GM19397 (cell line): ENCODE measurements at regions not wholly inside any gene's neighbourhood (a gene's known extent, or its start where the extent isn't known, plus 50 kb on each side); places are given as distances from the start of the nearest gene placed in this dataset.

Experiments used
- ATAC-seq: cut with Tn5 transposase; IDR thresholded peaks from one replicate; pipeline ENCODE4 v1.9.1; 2021; ENCODE audit warnings: mild to moderate bottlenecking, moderate library complexity; ENCODE audit not compliant: unreplicated experiment

- no peak for ATAC-seq
Measured at GRCh38 chr4:138894011-138894410, 121.6 kb upstream of the NOCT start.

DNA sequence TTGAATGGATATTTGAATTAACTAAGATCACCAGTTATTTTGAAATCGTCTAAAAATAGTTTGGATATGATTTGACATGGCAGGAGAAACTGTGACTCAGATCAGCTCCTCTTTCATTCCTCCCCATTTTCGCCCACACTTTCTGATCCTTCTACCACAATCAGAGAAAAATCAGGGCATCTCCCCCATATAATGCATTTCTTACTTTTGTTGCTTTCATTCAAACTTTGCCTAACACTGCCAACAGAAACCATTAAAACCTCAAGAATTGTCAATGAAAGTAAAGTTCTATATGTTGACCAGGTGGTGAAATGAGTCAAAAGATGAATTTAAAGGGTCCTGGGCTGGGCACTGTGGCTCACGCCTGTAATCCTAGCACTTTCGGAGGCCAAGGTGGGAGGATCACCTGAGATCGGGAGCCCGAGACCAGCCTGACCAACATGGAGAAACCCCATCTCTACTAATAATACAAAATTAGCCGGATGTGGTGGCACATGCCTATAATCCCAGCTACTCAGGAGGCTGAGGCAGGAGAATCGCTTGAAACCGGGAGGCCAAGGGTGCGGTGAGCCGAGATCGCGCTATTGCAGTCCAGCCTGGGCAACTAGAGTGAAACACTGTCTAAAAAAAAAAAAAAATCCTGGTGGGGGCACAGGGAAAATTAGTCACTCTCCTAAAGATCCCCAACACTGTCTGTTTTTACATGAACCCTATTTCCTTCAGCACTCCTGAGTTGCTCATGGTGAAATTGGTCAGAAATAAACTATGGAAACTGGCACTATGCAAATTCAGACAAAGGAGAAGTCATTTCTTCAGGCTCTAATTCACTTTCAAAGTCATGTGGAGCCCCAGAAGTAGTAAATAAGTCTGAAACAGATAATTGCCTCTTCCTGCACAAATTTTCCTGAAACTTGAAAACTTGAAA is 122.8 kb upstream of the NOCT start:
- ATAC-seq = no peak

- no peak for ATAC-seq
Measured at GRCh38 chr4:138891631-138892031, 124.0 kb upstream of the NOCT start.

DNA sequence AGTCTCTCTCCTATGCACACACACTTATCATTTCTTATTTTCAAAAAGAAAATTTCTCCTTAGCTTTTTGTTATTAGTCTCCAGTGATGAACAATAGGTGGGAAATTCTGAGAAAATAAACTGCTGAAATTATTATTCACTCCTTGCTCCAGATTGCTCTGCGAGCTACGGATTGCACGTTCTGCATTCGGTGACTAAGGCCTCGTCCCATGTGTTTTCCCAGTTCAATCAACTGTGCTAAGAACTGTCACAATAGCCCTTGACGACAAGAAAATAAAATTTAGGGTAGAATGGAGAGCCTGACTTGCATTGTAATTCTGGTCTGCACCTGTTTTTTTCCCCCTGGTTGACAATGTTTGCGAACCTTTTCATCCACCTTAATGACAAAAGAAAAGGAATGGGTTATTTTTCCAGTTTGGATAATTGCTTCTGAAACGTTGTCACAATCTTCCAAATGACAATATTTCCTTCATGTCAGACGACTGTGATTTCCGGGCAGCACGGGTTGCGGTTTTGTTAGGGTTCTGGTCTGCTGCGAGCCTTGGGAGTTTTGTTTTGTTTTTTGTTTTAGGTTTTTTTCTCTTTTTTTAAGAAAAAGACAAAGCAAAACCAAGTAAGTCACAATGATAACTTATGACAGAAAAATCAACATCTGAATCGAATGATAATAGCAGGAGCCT is 124.5 kb upstream of the NOCT start:
- ATAC-seq = no peak

- ATAC-seq = no peak
Measured at GRCh38 chr4:138889216-138889615, 126.4 kb upstream of the NOCT start.

- no peak for ATAC-seq
Measured at GRCh38 chr4:138887741-138888140, 127.8 kb upstream of the NOCT start.

- ATAC-seq = no peak
Measured at GRCh38 chr4:138887341-138887740, 128.2 kb upstream of the NOCT start.

DNA sequence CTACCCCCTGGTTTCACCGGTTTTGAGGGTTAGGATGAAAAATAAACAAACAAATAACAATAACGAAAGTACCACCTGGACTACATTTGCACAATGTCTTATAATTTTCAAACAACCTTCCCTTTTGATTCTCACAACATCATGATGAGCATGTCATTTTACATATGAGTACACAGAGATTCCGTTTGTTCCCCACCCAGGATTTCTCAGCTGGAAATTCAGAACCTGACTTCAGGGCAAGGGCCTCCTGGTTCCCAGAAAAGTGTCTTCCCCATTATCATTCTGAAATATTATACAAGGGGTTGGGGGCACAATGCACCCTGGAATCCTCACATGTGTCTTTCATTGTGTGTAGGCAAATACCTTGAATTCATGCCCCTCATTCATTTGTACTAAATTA is 135.8 kb upstream of the NOCT start:
- ATAC-seq = no peak

- ATAC-seq = no peak
Measured at GRCh38 chr4:138875891-138876608, 139.5 kb upstream of the NOCT start.

DNA sequence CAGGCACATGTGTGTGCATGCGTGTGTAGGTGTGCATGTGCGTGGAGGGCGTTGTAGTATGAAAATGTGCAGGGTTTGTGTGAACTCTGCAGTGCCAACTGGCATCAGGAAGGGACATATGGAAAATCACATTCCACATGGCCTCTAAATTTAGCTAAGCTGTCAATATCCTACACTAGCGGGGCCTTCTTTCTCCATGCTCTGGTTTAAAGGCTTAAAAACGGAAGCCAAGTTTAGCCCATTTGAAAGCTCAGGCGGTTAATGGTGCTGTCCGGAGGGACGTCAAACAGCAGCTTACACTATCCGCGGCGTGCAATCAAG is 144.1 kb upstream of the NOCT start:
- no peak for ATAC-seq

- peak; percentile 54 for ATAC-seq
Measured at GRCh38 chr4:138870737-138871554, 144.6 kb upstream of the NOCT start.

DNA sequence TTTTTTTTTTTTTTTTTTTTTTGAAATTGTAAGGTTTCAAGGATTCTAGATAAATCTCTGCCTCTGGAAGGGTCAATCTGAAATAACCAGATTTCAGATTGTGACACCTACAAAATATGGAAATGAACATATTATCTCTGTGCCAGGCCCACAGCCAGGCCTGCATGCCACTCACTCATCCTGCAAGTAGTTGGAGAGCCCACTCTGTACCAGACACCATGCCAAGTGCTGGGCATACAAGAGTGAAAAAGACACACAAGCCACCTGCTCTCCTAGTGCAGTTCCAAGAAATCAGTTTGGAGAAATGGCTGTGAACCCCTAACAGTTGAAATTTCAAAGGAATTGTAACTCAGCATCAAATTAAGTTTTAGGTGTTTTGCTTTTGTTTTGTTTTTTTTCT is 145.9 kb upstream of the NOCT start:
- no peak for ATAC-seq

- no peak for ATAC-seq
Measured at GRCh38 chr4:138869165-138869564, 146.4 kb upstream of the NOCT start.

- ATAC-seq = no peak
Measured at GRCh38 chr4:138868562-138868961, 147.0 kb upstream of the NOCT start.

DNA sequence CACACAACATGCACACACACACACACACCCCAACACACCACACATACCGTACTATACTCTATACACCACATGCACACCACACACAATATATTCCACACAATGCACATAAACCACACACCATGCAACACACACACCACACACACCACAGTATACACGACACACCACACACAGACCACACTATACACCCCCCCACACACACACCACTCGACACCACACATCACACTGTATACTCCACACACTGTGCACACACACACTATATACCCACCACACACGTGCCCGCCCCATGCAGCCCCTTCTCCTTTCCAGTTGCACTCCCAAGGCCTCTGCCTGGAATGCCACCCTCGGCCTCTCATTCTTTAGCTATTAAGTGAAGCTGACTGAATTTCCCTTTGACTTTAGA is 148.2 kb upstream of the NOCT start:
- no peak for ATAC-seq

DNA sequence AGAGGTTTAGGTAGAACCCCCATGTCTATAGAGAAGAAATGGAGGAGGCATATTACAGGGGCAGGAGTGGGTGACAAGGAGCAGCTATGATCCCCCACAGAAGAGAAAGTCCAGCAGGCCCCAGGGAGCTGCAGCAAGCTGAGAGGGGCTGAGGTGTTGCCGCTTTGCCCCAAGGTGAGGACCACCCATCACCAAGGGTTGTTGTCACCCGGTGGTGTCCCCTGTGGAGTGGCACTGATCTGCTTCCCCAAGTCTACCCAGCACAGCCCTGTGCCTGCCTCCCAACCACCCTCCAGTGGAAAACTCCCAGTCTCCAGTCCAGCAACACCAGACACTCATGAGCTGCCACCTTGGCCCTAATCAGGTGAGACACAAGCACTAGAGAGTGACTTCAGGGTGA is 149.3 kb upstream of the NOCT start:
- ATAC-seq = no peak

DNA sequence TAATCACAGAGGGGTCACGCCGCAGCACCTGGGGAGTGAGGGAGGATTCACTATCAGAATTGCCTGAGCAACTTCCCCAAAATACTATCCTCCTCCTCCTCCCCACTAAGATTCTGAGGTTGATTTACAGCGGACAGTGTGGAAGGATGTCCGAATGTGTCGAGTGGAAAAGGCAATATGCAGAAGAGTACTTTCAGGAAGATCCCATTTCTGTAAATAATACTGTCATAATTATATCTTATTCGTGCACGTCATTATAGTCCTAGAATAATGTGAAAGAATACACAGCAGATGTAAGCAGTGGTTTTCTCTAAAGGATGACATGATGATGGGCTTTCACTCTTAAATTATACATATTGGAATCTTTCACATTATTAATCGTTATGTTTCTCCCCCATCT is 149.8 kb upstream of the NOCT start:
- ATAC-seq = no peak

DNA sequence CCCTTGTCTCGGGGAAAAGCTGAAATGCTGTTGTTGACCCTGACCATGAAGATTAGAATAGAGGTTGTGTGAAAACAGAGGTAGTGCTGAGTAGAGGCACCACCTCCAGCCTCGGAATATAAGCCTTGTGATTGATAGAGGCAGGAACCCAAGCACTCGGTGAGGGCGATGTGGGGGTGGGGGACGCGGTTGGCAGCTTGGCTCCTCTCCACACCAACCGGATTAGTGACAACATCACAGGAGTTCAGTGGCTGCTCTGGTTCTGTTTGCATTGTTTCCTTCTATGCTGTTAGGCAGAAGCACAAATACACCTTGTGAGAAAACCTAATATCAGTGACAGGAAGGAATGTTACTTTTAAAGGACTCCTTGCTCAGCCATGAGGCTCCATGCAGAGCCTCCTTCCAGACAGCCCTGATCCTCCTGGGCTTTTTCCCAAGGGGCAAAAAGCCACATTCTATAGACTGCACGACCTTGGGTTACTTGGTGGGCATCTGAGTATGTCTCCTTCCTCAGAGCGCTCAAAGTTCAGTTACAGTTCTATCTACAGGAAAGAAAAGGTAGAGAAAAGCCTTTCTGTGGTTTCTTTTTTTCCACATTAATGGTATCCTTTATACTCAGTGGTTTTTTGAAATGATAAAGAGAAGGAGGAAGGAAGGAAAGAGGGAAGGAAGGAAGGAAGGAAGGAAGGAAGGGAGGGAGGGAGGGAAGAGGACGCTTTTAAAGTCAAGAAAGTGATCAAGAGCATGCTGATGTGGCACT is 150.4 kb upstream of the NOCT start:
- no peak for ATAC-seq

GRCh38 chr4:138863160-138863559 is 152.4 kb upstream of the NOCT start:
- no peak for ATAC-seq

DNA sequence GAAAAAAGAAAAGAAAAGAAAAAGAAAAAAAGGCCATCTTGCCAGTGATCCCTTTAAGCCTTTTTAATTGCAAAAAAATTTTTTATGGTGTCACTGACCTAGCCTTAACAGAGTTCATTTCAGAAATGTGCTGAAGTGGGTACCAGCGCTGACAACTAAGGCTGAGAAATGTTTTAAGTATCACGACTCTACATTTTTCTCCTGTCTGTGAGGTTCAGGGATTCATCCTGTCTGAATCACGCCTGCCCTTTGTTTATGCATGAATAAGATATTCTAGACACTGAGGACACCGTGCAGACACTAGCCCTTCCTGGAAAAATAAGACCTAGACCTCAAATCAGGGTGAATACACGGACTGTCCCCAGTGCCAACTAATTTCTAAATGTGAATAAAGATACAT is 154.4 kb upstream of the NOCT start:
- ATAC-seq = no peak
